ENCODE measurements at regions not wholly inside any gene's neighbourhood (a gene's known extent, or its start where the extent isn't known, plus 50 kb on each side); places are given as distances from the start of the nearest gene placed in this dataset.
"Not testable (repeated sequence)": the region's sequence is repeated elsewhere in the genome, so short reads cannot be mapped to it uniquely, and the experiment has no call there.

DNA sequence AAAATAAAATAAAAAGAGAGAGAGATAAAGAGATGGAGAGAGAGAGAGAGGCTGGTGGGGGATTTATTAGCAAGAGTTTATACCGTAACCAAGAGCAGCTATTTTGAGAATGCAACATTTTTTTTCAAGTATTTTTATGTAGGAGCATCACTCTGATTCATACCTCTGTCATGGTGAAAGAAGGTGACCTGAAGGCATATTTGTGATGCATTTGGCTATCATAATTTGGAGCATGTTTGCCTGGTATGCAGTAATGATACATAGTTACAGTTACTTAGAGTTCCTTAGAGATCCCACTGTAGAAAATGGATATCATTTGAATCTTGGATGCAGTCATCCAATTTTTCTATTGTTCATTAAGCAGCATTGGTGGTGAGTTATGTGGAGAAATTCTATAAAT, 1472.4 kb downstream of the SI start:
- no peak for DNase-seq

DNA sequence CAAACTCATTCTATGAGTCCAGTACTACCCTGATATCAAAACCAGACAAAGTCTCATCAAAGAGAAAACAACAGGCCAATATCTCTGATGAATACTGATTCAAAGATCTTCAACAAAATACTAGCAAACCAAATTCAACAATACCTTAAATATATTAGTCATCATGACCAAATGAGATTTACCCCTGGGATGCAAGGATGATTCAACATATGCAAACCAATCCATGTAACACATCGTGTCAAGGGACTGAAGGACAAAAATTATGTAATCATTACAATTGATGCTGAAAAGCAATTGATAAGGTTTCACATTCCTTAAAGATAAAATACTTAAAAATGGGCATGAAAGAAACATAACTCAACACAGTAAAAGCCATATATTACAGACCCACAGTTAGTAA, 1476.9 kb downstream of the SI start:
- DNase-seq = no peak

DNA sequence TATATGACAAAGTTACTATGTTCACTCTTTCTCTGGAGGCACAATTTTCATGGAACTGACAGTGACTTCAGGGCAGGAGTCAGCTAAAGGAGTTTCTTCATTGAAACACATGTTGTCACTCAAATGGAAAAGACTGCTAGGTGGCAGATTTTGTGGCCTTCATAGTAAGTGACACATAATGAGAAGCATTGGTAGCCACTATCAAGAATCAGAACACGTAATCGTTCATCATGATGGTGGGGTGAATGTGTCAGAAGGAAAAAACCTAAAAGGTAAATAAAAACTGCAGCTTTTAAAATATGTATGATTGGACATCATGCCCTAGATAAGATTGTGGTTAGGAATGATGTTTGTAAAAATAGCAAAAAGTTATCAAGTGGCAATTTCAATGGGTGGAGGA, 1491.0 kb downstream of the SI start:
- no peak for DNase-seq

DNA sequence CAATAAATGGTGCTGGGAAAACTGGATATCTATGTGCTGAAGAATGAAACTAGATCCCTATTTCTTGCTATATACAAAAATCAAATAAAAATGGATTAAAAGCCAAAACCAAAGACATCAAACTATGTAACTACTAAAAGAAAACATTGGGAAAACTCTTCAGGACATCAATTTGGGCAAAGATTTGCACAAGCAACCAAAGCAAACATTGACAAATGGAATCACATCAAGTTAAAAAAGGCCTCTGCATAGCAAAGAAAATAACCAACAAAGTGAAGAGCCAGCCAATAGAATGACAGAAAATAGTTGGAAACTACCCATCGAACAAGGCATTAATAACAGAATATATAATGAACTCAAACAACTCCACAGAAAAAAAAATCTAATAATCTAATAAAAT, 1495.3 kb downstream of the SI start:
- DNase-seq = no peak

DNA sequence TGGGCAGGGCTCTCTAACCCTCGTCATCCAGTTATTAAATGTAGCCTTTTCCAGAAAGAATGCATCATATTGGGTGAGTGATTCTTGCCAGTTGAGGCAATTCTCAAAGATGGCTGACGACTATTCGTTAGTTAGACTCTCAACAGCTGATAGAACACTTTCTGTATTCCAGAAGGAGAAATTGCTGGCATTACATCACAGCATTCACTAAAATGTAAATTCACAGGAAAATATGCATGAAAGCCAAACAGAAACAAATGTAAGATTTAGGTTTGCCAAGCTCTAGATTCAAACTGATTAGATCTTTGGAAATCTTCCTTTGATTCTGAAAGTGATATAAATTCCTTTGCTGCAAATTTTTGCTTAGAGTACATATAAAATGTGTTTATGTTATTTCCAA, 1501.0 kb downstream of the SI start:
- DNase-seq = no peak

DNA sequence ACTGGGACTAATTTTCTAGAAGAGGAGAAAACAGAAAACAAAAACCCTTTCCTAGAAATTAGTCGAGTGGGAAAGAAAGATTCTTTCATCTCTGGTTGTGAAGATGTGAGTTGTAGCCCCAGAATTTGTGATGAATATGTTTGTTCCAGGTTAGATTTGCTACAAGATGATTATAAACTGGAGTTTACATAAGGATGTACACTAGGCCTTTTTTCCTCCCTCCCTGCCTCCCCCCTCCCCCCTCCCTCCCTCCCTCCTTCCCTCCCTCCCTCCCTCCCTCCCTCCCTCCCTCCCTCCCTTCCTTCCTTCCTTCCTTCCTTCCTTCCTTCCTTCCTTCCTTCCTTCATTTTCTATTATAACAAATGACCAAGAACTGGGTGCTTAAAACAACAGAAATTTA, 1502.0 kb downstream of the SI start:
- DNase-seq = no peak

DNA sequence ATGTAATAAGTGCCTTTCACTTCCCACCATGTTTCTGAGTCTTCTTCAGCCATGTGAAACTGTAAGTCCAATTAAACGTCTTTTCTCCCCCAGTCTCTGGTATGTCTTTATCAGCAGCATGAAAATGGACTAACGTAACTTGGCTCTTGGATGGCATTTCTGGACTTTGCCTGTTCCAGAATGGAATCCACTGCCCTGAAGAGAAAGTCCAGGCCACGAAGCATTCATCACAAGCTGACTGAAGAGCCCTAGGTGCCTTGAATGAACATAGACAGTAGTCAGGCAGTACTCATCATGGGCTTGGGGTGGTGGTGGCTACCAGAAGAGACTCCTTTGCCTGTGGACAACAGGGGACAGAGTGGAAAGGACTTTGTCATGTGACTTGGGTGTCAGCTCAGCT, 1505.0 kb downstream of the SI start:
- no peak for DNase-seq

DNA sequence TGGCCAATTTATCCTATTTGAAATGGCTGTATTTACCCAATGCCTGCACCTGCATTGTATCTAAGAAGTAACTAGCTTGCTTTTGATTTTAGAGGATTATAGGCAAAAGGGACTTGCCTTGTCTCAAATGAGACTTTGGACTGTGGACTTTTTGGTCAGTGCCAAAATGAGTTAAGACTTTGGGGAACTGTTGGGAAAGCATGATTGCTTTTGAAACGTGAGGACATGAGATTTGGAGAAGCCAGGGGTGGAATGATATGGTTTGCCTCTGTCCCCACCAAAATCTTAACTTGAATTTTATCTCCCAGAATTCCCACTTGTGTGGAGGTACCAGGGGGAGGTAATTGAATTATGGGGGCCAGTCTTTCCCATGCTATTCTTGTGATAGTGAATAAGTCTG, 1505.4 kb downstream of the SI start:
- DNase-seq = no peak

DNA sequence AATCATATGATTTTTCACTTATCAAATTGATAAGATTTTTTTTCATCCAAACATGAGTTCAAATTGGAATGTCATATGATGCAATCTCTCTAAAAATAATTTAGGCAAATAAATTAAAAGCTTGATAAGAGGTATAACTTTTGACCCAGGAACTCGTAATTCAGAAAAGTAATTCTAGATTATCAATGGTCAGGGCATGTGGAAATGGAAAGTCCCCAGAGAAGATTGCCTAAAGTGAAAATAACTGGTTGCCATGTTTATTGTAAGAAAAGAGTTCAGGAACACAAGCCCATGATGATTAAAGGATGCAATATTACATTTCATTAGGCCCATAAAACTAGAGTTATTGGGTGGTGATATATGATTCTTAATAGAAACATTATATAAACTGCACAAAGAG, 1514.8 kb downstream of the SI start:
- DNase-seq = no peak

DNA sequence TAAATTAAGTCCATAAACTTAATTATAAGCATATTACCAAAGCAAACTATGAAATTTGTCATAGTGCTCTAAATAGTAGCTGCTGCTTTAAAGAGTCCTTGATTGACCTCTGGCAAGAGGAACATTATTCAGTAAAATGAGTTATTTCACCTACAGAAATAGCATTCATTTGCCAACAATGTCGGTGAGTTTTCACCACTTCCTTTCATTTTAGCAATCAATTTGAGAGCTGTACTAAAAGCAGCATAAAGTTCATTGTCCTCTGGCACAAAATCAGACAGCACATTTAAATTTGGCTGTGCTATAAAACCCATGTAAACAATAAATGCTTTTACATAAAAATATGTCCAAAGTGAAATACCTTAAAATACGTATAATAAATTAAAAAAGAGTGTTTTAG, 1515.7 kb downstream of the SI start:
- no peak for DNase-seq

DNA sequence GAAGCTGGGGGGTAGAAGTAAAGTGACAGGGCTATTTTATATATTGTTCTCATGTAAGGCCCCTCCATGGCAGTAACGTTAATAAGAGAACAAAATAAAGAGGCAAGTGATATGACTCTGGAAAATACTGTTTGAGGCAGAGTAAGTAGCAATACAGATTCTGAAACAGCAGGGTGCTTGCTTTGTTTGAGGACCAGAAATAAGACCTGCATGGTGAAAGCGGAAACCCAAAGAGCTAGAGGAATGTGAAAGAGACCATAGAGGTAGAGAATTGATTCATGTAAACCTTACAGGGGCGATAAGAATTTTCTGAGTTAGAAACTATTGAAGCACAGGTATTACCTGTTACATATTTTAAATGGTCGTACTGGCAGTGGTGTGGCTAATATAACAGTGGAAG, 1517.1 kb downstream of the SI start:
- DNase-seq = no peak

DNA sequence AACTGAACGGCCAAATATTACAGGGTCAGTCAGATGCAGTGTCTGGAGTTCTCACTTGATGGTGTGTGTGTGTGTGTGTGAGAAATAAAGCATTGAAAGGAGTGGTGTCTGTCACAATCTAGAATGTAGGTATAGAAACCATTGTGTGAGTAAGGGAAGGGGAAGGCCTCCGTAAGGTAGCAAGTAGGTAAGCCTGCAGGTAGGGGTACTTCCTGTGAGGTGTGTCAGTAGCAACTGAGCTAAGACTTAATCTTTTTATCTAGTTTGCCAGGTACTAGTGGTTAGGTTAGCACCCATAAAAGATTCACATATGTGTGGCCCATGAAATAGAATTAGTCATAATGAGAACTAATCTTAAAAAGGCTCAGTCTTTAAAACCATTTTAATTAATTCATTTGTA, 1517.8 kb downstream of the SI start:
- DNase-seq = no peak

DNA sequence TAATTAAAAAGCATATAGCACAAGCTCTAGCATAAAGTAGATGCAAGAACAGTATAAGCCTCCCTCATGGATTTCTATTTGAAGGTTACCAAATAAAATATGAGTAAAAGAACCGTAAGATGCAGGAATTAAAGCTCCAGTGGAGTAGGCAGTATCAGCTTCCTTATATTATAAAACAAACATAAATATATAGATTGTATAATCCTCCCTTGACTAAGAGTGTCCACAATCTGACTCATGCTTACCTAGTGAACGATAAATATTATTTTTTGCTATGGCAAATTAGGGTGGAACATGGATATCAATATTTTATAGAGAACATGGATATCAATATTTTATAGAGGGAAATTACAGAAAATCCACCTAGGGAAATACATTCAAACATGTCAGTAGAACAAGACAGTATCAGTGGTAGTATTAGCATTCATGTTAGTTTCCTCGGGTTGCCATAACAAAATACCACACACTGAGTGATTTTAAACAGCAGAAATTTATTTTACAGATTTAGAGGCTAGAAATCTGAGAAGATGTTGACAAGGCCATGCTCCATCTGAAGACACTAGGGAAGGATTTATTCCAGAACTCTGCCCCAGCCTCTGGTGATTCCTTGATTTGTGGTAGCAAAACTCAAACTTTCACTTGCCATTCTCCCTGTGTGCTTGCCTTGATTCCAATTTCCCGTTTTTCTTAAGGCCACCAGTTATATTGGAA, 1521.3 kb downstream of the SI start:
- no peak for DNase-seq

DNA sequence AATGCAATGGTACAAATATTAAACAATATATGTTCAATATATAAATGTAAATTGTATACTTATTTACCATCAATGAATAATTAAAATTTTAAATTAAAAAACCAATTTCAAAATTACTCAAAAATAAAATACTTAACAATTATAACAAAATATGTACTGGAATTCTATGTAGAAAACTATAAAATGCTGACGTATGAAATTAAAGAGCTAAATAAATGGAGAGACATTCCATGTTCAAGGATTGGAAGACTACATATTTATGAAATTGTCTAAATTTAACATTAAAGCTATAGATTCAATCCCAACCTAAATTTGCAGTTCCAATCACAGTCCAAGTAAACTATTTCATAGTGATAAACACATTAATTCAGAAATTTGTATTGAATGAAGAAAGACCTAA, 1522.4 kb downstream of the SI start:
- DNase-seq = no peak

DNA sequence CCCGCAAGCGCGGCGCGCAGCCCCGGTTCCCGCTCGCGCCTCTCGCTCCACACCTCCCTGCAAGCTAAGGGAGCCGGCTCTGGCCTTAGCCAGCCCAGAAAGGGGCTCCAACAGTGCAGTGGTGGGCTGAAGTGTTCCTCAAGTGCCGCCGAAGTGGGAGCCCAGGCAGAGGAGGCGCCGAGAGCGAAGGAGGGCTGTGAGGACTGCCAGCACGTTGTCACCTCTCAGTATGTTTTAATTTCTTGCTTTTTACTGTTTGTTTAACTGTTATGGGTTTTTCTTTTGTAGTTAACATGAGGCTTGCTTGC, 1525.7 kb downstream of the SI start:
- no peak for DNase-seq

DNA sequence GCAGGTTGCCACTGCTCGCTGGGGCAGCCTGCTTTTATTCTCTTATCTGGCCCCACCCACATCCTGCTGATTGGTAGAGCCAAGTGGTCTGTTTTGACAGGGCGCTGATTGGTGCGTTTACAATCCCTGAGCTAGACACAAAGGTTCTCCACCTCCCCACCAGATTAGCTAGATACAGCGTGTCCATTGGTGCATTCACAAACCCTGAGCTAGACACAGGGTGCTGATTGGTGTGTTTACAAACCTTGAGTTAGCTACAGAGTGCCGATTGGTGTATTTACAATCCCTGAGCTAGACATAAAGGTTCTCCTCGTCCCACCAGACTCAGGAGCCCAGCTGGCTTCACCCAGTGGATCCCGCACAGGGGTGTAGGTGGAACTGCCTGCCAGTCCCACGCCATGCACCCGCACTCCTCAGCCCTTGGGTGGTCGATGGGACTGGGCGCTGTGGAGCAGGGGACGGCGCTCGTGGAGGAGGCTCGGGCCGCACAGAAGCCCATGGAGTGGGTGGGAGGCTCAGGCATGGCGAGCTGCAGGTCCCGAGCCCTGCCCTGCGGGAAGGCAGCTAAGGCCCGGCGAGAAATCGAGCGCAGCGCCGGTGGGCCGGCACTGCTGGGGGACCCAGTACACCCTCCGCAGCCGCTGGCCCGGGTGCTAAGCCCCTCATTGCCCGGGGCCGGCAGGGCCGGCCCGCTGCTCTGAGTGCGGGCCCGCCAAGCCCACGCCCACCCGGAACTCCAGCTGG, 1526.2 kb downstream of the SI start:
- DNase-seq = not testable (repeated sequence)

DNA sequence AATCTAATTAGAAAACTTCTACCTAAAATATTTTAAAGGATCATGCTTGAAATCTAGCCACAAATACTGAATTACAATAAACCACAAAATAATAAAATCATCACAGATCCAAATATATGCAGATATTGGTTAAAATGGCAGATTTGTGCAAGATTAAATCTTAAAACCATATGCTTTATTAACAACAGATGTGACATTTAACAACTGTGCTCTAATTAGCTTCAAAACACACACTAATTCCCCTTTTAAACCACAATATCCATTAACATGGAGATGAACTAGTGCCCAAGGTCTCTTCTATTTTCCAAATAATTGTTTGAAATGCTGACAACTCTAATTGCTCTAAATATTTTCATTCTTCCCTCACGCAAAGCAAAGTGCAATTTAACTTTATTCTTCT, 1530.3 kb downstream of the SI start:
- no peak for DNase-seq

DNA sequence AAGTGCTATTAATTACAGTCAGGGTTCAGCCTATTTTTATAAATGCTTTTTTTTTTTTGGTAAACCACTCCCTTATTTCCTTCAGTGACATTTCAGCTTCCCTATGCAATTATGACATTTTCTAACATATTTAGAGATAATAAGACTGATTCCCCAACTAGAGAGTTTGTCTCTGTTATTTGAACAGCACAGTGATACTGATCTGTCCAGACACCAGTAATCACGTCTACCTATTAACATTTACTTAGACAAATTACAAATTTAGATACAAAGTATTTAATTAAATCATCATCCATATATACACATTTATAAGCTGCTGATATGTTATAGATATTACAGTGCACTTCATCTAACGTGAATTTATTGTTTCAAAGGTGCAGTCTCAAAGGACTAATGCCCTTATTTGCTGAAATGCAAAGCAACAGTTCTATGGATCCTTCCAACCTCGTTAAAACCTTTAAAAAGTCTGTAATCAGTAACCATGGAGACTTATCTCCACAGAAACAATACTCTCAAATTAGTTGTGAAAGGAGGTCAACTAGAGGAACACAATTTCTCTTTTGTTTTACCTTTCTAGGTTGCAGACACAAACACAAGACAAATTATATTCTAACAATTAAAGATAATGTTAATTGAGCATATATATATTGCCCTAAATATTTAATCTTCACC, 1531.1 kb downstream of the SI start:
- DNase-seq = no peak

DNA sequence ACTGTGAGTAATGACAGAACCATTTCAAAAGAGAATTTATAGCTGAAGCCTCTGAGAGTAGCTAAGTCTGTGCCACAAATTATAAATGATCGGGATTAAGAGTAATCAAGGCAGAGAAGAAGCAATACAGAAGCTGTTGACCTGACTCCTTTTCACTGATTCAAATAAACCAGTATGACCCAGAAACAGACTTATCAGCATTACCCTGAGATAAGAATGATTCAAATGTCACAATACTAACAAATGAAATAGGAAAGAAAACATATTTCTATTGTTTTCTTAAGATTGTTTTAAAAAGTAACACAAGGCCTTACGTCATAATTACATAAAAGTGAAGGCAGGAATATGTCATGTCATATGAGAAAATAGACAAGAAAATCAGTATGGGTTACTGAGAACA, 1534.6 kb downstream of the SI start:
- no peak for DNase-seq

DNA sequence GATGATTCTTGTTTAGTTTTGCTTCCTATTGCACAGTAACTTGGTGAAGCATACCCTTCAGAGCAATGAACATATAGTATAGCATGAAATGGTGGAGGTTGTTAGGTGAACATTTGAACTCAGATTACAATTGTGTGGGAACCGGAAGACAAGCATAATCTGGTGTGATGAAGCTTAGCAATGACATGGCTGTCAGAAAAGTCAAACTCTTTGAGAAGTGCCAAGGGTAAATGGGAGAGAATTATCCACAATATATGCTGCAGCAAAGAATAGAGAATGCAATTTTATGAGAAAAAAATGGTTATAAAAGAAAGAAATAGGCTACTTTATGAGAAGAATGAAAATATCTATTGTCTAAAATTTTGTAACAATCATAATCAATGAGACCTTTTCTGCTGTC, 1536.7 kb downstream of the SI start:
- no peak for DNase-seq

DNA sequence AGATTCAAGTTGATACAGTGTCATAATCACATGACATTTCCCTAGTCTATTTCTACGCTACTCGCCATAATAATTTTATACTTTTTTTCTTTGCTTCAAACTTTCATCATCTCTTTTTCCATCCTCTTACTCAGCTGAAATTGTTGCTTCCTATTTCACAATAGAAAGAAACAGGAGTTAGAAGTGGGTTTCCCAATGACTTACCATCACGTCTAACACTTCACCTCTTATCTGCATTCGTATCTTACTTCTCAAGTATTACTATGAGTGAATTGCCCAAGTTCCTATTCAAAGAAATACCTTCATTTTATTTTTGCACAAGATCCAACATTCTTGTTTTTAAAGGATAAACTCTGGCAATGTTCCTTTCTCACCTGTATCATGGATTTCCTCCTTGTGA, 1539.9 kb downstream of the SI start:
- no peak for DNase-seq

DNA sequence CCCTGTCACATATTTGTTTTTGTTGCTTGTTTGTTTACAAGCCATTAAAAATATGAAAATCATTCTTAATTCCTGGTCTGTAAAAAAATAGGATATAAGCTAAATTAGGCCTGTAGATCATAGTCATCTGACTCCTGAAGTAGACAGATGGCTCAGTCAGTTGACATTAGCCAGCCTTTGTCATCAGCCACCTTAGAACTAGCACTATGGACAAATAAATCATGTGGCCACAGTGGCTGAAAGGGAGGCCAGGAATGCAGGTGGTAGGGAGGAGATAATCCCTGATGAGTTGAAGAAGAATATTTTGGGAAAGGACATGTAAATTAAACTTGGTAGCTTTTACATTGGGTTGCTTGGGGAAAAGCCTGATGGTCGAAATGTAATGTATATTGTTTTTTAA, 1544.9 kb downstream of the SI start:
- no peak for DNase-seq

DNA sequence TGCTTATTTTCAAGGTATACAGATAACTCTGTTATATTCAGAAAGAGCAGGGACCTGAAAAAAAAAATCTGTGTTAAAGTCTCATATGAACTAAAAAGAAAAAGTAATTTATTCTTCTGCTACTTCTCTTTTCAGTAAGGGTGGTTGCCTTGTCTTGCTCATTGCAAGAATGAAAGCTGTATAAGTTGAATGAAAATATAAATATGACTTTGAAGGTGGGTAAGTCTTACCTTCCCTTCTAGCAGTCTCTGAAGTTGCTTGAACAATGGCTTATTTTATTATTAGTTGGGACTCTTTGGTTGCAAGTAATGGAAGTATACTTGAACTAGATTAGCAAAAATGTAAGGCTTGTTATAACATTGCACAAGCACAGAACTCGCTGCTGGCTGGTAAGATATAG, 1554.9 kb downstream of the SI start:
- DNase-seq = no peak

DNA sequence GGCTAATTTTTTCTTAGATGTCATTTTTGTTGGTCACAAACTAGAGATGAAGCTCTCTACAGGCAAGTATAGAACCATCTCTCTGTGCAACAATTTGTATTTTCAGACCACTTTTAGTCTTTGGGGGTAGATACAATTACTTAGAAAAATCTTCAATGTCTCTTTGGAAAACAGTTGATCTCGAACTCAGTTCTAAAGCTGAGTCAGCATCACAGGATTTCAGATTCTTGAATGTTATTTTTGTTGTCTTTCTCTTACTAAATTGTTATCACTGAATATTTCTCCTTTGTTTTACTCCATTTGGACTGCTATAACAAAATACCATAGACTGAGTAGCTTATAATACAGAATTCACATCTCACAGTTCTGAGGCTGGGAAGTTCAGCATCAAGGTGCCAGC, 1557.0 kb downstream of the SI start:
- no peak for DNase-seq

DNA sequence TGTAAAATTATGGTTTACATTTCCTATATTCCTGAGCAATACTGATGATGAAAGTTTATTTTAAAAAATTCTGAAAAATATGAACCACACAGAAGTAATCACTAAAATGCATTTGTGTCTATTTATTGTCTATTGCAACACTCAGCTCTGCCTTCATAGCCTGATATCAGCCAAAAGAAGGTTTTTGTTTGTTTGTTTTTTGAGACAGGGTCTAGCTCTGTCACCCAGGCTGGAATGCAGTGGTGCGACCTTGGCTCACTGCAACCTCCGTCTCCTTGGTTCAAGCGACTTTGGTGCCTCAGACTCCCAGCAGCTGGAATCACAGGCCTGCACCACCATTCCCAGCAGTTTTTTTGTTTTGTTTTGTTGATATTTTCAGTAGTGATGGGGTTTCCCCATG, 1560.2 kb downstream of the SI start:
- no peak for DNase-seq

All from activated CD4-positive, CD25-positive, alpha-beta regulatory T cell (primary cell).